ENCODE measurements at regions not wholly inside any gene's neighbourhood (a gene's known extent, or its start where the extent isn't known, plus 50 kb on each side); places are given as distances from the start of the nearest gene placed in this dataset.

DNA sequence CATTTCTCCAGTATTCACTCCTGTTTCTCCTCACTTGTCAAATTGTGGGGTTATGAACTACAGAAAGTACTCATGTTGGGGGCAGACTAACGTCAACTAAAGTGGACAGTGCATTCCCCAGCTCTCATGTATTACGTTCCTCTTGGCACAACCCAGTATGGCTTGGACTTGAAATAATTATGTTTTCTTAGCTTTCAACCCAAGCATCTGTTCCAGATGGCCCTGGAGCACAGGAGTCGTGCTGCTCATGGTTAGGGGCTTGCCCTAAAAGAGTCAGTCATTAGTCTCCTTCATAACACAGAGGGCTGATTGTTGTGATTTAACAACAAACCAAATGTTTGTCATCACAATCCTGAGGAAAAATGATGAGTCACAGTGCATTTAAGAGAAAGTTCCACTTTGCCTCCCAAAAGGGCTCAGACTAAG is 154.4 kb downstream of the RPAP3 start:
- no peak for TF ChIP-seq REPIN1 (tag by site-specific recombination; IDR thresholded peaks at IDR 0.05; ENCODE audit: low read depth)
- TF ChIP-seq, protein P1, sequence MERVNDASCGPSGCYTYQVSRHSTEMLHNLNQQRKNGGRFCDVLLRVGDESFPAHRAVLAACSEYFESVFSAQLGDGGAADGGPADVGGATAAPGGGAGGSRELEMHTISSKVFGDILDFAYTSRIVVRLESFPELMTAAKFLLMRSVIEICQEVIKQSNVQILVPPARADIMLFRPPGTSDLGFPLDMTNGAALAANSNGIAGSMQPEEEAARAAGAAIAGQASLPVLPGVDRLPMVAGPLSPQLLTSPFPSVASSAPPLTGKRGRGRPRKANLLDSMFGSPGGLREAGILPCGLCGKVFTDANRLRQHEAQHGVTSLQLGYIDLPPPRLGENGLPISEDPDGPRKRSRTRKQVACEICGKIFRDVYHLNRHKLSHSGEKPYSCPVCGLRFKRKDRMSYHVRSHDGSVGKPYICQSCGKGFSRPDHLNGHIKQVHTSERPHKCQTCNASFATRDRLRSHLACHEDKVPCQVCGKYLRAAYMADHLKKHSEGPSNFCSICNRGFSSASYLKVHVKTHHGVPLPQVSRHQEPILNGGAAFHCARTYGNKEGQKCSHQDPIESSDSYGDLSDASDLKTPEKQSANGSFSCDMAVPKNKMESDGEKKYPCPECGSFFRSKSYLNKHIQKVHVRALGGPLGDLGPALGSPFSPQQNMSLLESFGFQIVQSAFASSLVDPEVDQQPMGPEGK (tag by site-specific recombination; IDR thresholded peaks at IDR 0.05) = no peak
- TF ChIP-seq, protein P2, sequence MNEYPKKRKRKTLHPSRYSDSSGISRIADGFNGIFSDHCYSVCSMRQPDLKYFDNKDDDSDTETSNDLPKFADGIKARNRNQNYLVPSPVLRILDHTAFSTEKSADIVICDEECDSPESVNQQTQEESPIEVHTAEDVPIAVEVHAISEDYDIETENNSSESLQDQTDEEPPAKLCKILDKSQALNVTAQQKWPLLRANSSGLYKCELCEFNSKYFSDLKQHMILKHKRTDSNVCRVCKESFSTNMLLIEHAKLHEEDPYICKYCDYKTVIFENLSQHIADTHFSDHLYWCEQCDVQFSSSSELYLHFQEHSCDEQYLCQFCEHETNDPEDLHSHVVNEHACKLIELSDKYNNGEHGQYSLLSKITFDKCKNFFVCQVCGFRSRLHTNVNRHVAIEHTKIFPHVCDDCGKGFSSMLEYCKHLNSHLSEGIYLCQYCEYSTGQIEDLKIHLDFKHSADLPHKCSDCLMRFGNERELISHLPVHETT (tag by site-specific recombination; IDR thresholded peaks at IDR 0.05) = no peak
- no peak for TF ChIP-seq ZNF114 (tag by site-specific recombination; IDR thresholded peaks at IDR 0.05)
- TF ChIP-seq, protein P3, sequence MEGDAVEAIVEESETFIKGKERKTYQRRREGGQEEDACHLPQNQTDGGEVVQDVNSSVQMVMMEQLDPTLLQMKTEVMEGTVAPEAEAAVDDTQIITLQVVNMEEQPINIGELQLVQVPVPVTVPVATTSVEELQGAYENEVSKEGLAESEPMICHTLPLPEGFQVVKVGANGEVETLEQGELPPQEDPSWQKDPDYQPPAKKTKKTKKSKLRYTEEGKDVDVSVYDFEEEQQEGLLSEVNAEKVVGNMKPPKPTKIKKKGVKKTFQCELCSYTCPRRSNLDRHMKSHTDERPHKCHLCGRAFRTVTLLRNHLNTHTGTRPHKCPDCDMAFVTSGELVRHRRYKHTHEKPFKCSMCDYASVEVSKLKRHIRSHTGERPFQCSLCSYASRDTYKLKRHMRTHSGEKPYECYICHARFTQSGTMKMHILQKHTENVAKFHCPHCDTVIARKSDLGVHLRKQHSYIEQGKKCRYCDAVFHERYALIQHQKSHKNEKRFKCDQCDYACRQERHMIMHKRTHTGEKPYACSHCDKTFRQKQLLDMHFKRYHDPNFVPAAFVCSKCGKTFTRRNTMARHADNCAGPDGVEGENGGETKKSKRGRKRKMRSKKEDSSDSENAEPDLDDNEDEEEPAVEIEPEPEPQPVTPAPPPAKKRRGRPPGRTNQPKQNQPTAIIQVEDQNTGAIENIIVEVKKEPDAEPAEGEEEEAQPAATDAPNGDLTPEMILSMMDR (tag by site-specific recombination; IDR thresholded peaks at IDR 0.05) = no peak
- TF ChIP-seq SCRT2 (tag by site-specific recombination; IDR thresholded peaks at IDR 0.05) = no peak
- TF ChIP-seq ZNF121 (tag by site-specific recombination; IDR thresholded peaks at IDR 0.05) = no peak
- TF ChIP-seq MEIS1 (CRISPR knock-in tag; IDR thresholded peaks at IDR 0.05; ENCODE audit: borderline replicate concordance) = no peak
- TF ChIP-seq YY1 (tag by site-specific recombination; IDR thresholded peaks at IDR 0.05) = no peak
